NCI-H524 treated with DMSO at 0.1 percent for 48 hours (cell line): ENCODE measurements at regions not wholly inside any gene's neighbourhood (a gene's known extent, or its start where the extent isn't known, plus 50 kb on each side); places are given as distances from the start of the nearest gene placed in this dataset.
"Not testable (repeated sequence)": the region's sequence is repeated elsewhere in the genome, so short reads cannot be mapped to it uniquely, and the experiment has no call there.

Experiments
- DNase-seq: peaks from one replicate; lab custom pipeline; 2025; lab: John Stamatoyannopoulos, UW

- no peak for DNase-seq
Measured at GRCh38 chr5:38148021-38148625, 110.2 kb upstream of the EGFLAM start.

GRCh38 chr5:38143384-38143783 lies 115.0 kb upstream of the EGFLAM start:
- no peak for DNase-seq

- DNase-seq: no peak
Measured at GRCh38 chr5:38141665-38142064, 116.7 kb upstream of the EGFLAM start.

GRCh38 chr5:38138574-38138973 lies 119.8 kb upstream of the EGFLAM start:
- DNase-seq: no peak

GRCh38 chr5:38135486-38136039 lies 122.8 kb upstream of the EGFLAM start:
- no peak for DNase-seq

GRCh38 chr5:38134810-38135209 lies 123.5 kb upstream of the EGFLAM start:
- DNase-seq: no peak

- not testable (repeated sequence) for DNase-seq
Measured at GRCh38 chr5:38134294-38134693, 124.1 kb upstream of the EGFLAM start.

GRCh38 chr5:38131686-38132085 lies 126.7 kb upstream of the EGFLAM start:
- DNase-seq: no peak

- DNase-seq: no peak
Measured at GRCh38 chr5:38124321-38124720, 134.0 kb upstream of the EGFLAM start.

GRCh38 chr5:38121420-38121819 lies 136.9 kb upstream of the EGFLAM start:
- DNase-seq: no peak

GRCh38 chr5:38119836-38120235 lies 138.5 kb upstream of the EGFLAM start:
- DNase-seq: no peak

- no peak for DNase-seq
Measured at GRCh38 chr5:38117784-38118479, 140.4 kb upstream of the EGFLAM start.

GRCh38 chr5:38115318-38115827 lies 143.0 kb upstream of the EGFLAM start:
- no peak for DNase-seq

GRCh38 chr5:38113880-38114279 lies 144.5 kb upstream of the EGFLAM start:
- DNase-seq: no peak

- DNase-seq: no peak
Measured at GRCh38 chr5:38113456-38113855, 144.9 kb upstream of the EGFLAM start.

- no peak for DNase-seq
Measured at GRCh38 chr5:38112938-38113337, 145.4 kb upstream of the EGFLAM start.

GRCh38 chr5:38110130-38110529 lies 148.2 kb upstream of the EGFLAM start:
- no peak for DNase-seq

GRCh38 chr5:38107096-38107495 lies 151.3 kb upstream of the EGFLAM start:
- DNase-seq: no peak

- no peak for DNase-seq
Measured at GRCh38 chr5:38105801-38106200, 152.6 kb upstream of the EGFLAM start.

GRCh38 chr5:38105231-38105570 lies 153.2 kb upstream of the EGFLAM start:
- no peak for DNase-seq

GRCh38 chr5:38104497-38105230 lies 153.7 kb upstream of the EGFLAM start:
- no peak for DNase-seq

GRCh38 chr5:38101897-38102296 lies 156.5 kb upstream of the EGFLAM start:
- DNase-seq: no peak
